Kidney epithelial cell (primary cell): ENCODE measurements at regions not wholly inside any gene's neighbourhood (a gene's known extent, or its start where the extent isn't known, plus 50 kb on each side); places are given as distances from the start of the nearest gene placed in this dataset.
A peak's percentile ranks its signal among the peaks of the same experiment; 100 is the strongest.

Experiments
- DNase-seq: peaks from one replicate; pipeline ENCODE4 v3.0.0-alpha.2; 2010; ENCODE audit warnings: low read depth
- H3K27me3 ChIP-seq: 2 replicates; pipeline ENCODE4 v1.6.0; 2011; ENCODE audit warnings: low read length; ENCODE audit not compliant: control insufficient read depth, insufficient read depth
- H3K36me3 ChIP-seq: 2 replicates; pipeline ENCODE4 v1.5.1; 2011; ENCODE audit warnings: low read length; ENCODE audit not compliant: control insufficient read depth, insufficient read depth
- H3K4me3 ChIP-seq: 2 replicates; pipeline ENCODE4 v1.5.1; 2011; ENCODE audit warnings: low read depth, mild to moderate bottlenecking, control low read depth, low read length
- CTCF ChIP-seq: IDR thresholded peaks from 2 replicates; pipeline ENCODE4 v1.5.1; 2011; ENCODE audit warnings: mild to moderate bottlenecking, moderate library complexity, low read length, control low read depth, inconsistent platforms; ENCODE audit not compliant: insufficient read depth, poor library complexity, severe bottlenecking

GRCh38 chr11:28566339-28567089, 458.3 kb downstream of the METTL15 start:
- Histone ChIP-seq H3K4me3 (peak overlapping the region; percentile 24), H3K36me3 (no peaks in the 10 kb centered on the region), H3K27me3 (no peaks in the 10 kb centered on the region)
- TF ChIP-seq CTCF: no peak
- DNase-seq: peak; percentile 66

GRCh38 chr11:28559492-28559891, 451.3 kb downstream of the METTL15 start:
- TF ChIP-seq CTCF: no peak
- no peak for DNase-seq

GRCh38 chr11:28547321-28547741, 439.1 kb downstream of the METTL15 start:
- Histone ChIP-seq H3K36me3 (no peaks in the 10 kb centered on the region), H3K27me3 (no peaks in the 10 kb centered on the region), H3K4me3 (no peak overlapping the region)
- no peak for TF ChIP-seq CTCF
- DNase-seq: no peak

More at GRCh38 chr11:28559492-28559891, 451.3 kb downstream of the METTL15 start:
- H3K36me3 ChIP-seq: no peaks in the 10 kb centered on the region
- no peaks in the 10 kb centered on the region for H3K27me3 ChIP-seq
- H3K4me3 ChIP-seq: no peak overlapping the region

- TF ChIP-seq CTCF: no peak
- no peaks in the 10 kb centered on the region for H3K36me3 ChIP-seq
- H3K27me3 ChIP-seq: no peaks in the 10 kb centered on the region
- H3K4me3 ChIP-seq: no peak overlapping the region
- no peak for DNase-seq
These were observed 437.3 kb downstream of the METTL15 start for GRCh38 chr11:28545536-28545935.

- DNase-seq: no peak
- TF ChIP-seq CTCF: no peak
- Histone ChIP-seq H3K4me3 (no peak overlapping the region), H3K36me3 (no peaks in the 10 kb centered on the region), H3K27me3 (no peaks in the 10 kb centered on the region)
These were observed 434.4 kb downstream of the METTL15 start for GRCh38 chr11:28542561-28542960.
